Thymus (tissue), 11 donors: ENCODE measurements at regions not wholly inside any gene's neighbourhood (a gene's known extent, or its start where the extent isn't known, plus 50 kb on each side); places are given as distances from the start of the nearest gene placed in this dataset.
A peak's percentile ranks its signal among the peaks of the same experiment; 100 is the strongest.

Experiments used
- DNase-seq, 9 donors: peaks; one replicate each; pipeline ENCODE4 v3.0.0-alpha.2; 2013; ENCODE audit warnings: low spot score in 9 of 9, low read depth in 6 of 9, missing footprints in 1 of 9
- H3K27ac ChIP-seq, 2 donors: one replicate each; pipeline ENCODE4 v1.5.1; 2013; ENCODE audit warnings: control low read depth in 1 of 2, low read depth in 1 of 2, low read length in 1 of 2, mild to moderate bottlenecking in 1 of 2, moderate library complexity in 1 of 2
- H3K27me3 ChIP-seq, 2 donors: one replicate each; pipeline ENCODE4 v1.5.1; 2013; ENCODE audit warnings: low read length in 1 of 2; ENCODE audit not compliant: control insufficient read depth in 2 of 2, insufficient read depth in 1 of 2
- H3K36me3 ChIP-seq, 2 donors: one replicate each; pipeline ENCODE4 v1.5.1; 2013; ENCODE audit warnings: low read length in 1 of 2, mild to moderate bottlenecking in 1 of 2, moderate library complexity in 1 of 2; ENCODE audit not compliant: control insufficient read depth in 2 of 2, insufficient read depth in 2 of 2
- H3K4me1 ChIP-seq, 2 donors: one replicate each; pipeline ENCODE4 v1.5.1; 2013; ENCODE audit warnings: low read length in 2 of 2; ENCODE audit not compliant: control insufficient read depth in 2 of 2, insufficient read depth in 2 of 2
- H3K4me3 ChIP-seq, 2 donors: one replicate each; pipeline ENCODE4 v1.5.1; 2013; ENCODE audit warnings: low read length in 2 of 2, control low read depth in 1 of 2, mild to moderate bottlenecking in 1 of 2
- H3K9me3 ChIP-seq, 2 donors: one replicate each; pipeline ENCODE4 v1.5.1; 2013; ENCODE audit warnings: low read length in 1 of 2, mild to moderate bottlenecking in 1 of 2; ENCODE audit not compliant: control insufficient read depth in 2 of 2, insufficient read depth in 1 of 2
- WGBS: extraction: QIAGEN DNeasy Blood & Tissue Kit; methylation state at CpG from one replicate; pipeline ENCODE4 v1.1.7; 2013; 5-methylcytosine and 5-hydroxymethylcytosine counted together
- donor health status: healthy.

- H3K27me3 ChIP-seq, result peaks cover 42 to 64% of the 10 kb centered on the region in 2 donors
- H3K4me3 ChIP-seq, result no peak overlapping the region
- no peaks in the 10 kb centered on the region for H3K9me3 ChIP-seq
- WGBS, result 96% methylated on average over 14 of the region's 14 CpGs
- no peak overlapping the region for H3K27ac ChIP-seq
- H3K36me3 ChIP-seq, result no peaks in the 10 kb centered on the region
- H3K4me1 ChIP-seq, result peaks cover 11 to 40% of the 10 kb centered on the region in 2 donors
- DNase-seq, result no peak
These were observed 61.1 kb upstream of the CIBAR2 start for GRCh38 chr16:85173146-85173980.

DNA sequence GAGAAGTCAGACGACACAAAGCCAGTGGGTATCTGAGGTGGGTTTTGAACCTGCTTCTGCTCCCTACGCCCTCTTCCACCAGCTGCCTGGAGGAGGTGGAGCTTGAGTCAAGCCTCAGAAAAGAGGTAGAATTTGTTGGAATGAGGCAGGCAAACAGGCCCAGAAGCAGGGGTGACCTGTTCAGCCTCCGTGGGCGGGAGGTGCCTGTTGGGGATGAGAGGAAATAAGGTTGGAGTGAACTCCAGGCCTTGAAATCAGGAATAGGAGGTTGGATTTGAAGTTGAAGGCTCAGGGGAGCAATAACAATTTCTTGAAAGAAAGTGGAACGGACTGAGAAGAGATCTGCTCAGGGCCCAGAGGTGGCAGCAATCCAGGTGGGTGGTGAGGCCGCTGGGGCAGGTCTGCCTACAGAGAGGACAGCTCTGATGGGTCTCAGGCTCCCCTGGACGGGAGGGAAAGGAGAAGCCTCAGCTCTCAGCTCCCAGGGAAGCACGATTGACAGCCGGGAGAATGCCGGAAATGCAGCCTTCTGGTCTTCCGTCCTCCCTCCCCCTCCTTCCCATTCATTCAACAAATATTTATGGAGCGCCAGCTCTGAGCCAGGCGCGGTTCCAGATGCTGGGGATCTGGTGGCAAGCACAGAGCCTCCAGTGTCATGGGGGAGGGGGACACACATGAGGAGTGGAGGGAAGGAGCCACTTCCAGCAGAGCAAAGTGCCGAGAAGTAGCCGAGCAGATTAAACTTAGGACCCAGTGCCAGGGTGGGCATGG, 61.9 kb upstream of the CIBAR2 start:
- Histone ChIP-seq H3K9me3 (no peaks in the 10 kb centered on the region), H3K36me3 (no peaks in the 10 kb centered on the region), H3K27me3 (peaks cover 36 to 59% of the 10 kb centered on the region in 2 donors), H3K4me3 (no peak overlapping the region), H3K27ac (no peak overlapping the region), H3K4me1 (peaks cover 11 to 36% of the 10 kb centered on the region in 2 donors)
- WGBS, result 93% methylated on average over 16 of the region's 16 CpGs
- DNase-seq, result no peak

DNA sequence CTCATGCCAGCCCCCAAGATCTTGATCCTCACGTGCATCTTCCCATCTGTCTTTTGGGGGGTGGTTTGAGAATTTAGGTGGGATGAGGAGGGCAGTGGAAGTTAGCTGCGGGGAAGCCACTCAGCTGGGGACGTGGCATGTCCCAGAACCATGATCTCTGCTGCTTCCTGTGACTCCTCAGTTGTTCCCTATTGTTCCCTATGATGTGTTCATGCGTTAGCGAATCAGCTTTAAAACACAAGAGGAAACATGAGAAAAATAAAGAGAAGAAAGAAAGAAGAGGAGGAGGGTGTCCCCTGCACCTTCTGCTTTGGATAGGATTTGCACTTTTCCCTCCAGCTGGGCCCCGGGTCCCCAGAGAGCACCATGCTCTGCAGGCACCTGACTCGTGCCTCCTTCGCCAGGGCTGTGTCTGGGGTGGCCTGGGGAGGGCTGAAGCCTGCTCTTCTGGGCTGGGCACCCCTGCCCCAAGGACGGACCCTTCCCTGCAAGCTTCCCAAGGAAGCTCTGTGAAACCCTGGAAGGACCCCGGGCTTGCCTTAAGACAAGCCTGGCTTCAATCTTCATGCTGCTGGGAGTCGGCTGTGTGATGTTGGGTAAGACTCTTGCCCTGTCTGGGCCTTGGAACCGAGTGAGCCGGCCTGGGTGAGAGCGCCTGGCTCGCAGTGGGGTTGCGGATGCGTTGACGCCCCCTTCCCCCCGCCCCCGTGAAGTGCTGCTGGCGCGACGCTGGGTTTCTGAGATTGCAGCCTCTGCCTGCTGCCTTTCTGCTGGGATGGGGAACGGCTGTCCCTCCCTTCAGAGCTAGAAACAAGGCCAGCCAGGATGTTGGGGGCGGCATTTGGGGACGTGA, 62.8 kb upstream of the CIBAR2 start:
- Histone ChIP-seq H3K9me3 (no peaks in the 10 kb centered on the region), H3K4me1 (peaks cover 9 to 36% of the 10 kb centered on the region in 2 donors), H3K27me3 (peaks cover 27 to 55% of the 10 kb centered on the region in 2 donors), H3K4me3 (no peak overlapping the region), H3K27ac (no peak overlapping the region), H3K36me3 (no peaks in the 10 kb centered on the region)
- DNase-seq, result no peak
- 93% methylated on average over 26 of the region's 26 CpGs for WGBS

DNA sequence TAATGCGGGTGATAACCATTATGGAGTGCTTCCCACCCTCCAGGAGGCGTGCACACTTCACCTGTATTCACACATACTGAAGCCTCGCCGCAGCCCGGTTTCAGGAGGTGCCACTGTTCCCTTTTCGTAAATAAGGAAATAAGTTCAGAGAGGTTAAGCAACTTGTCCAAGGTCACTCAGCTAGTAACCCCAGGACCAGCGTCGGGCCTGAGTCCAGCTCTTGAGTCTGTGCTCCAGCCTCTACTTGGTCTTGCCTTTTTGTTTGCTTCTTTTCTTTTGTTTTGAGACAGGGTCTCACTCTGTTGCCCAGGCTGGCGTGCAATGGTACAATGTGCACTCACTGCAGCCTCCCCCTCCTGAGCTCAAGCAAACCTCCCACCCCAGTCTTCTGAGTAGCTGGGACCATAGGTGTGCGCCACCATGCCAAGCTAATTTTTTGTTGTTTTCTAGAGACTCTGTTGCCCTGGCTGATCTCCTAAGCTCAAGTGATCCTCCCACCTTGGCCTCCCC, 63.5 kb upstream of the CIBAR2 start:
- Histone ChIP-seq H3K9me3 (no peaks in the 10 kb centered on the region), H3K27ac (no peak overlapping the region), H3K27me3 (peaks cover 21 to 49% of the 10 kb centered on the region in 2 donors), H3K4me3 (no peak overlapping the region), H3K36me3 (no peaks in the 10 kb centered on the region), H3K4me1 (peaks cover 9 to 33% of the 10 kb centered on the region in 2 donors)
- 92% methylated on average over 10 of the region's 10 CpGs for WGBS
- no peak for DNase-seq

- peak in 5 of 9 donors; percentile 11 to 68 (median 51) for DNase-seq
- H3K4me1 ChIP-seq, result peaks cover 9 to 33% of the 10 kb centered on the region in 2 donors
These were observed 64.5 kb upstream of the CIBAR2 start for GRCh38 chr16:85176541-85177447.

GRCh38 chr16:85177448-85177846, 65.2 kb upstream of the CIBAR2 start:
- Histone ChIP-seq H3K36me3 (no peaks in the 10 kb centered on the region), H3K4me1 (peaks cover 9 to 31% of the 10 kb centered on the region in 2 donors), H3K27me3 (peaks cover 4 to 32% of the 10 kb centered on the region in 2 donors), H3K27ac (no peak overlapping the region), H3K4me3 (no peak overlapping the region), H3K9me3 (no peaks in the 10 kb centered on the region)
- DNase-seq, result no peak
- WGBS, result 94% methylated on average over 10 of the region's 10 CpGs

More at GRCh38 chr16:85176541-85177447, 64.5 kb upstream of the CIBAR2 start:
- H3K4me3 ChIP-seq, result no peak overlapping the region
- no peaks in the 10 kb centered on the region for H3K36me3 ChIP-seq
- H3K9me3 ChIP-seq, result no peaks in the 10 kb centered on the region
- H3K27me3 ChIP-seq, result peaks cover 10 to 39% of the 10 kb centered on the region in 2 donors
- H3K27ac ChIP-seq, result no peak overlapping the region
- WGBS, result 29% methylated on average over 26 of the region's 26 CpGs

DNA sequence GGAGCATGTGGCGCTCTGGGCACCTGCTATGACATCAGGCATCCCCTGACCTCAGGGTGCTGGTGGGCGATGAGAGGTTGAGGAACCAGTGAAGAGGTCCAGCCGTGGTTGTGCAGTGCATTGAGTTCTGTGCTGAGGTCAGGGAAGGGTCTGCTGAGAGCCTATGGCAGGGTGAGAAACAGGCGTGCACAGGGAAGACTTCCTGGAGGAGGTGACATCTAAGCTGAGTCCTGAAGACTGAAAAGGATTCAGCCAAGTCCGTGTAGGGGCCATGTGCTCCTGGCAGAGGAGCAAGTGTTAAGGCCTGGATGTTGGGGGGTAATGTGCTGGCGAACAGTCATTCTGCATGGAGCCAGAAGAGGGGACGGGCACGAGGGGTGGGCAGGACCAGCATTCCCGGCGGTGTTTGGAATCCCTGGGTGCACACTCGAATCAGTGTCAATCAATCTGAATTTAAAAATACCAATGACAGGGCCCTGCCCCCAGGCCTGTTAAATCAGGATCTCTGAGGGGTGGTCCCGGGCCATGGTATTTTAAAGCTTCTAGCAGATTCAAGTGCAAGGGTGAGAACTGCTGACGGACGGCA, 65.8 kb upstream of the CIBAR2 start:
- 96% methylated on average over 14 of the region's 14 CpGs for WGBS
- peaks cover 9 to 26% of the 10 kb centered on the region in 2 donors for H3K4me1 ChIP-seq

GRCh38 chr16:85178596-85178995, 66.3 kb upstream of the CIBAR2 start:
- H3K9me3 ChIP-seq, result no peaks in the 10 kb centered on the region
- peaks cover 0 to 21% of the 10 kb centered on the region in 2 donors for H3K27me3 ChIP-seq
- no peak for DNase-seq
- H3K27ac ChIP-seq, result no peak overlapping the region
- H3K4me1 ChIP-seq, result peaks cover 9 to 26% of the 10 kb centered on the region in 2 donors
- 96% methylated on average over 11 of the region's 11 CpGs for WGBS
- no peaks in the 10 kb centered on the region for H3K36me3 ChIP-seq
- no peak overlapping the region for H3K4me3 ChIP-seq

More for the DNA sequence above, 65.8 kb upstream of the CIBAR2 start:
- no peaks in the 10 kb centered on the region for H3K36me3 ChIP-seq
- no peaks in the 10 kb centered on the region for H3K9me3 ChIP-seq
- H3K27me3 ChIP-seq, result peaks cover 0 to 26% of the 10 kb centered on the region in 2 donors
- no peak overlapping the region for H3K27ac ChIP-seq
- H3K4me3 ChIP-seq, result no peak overlapping the region
- no peak for DNase-seq
